Kidney epithelial cell (primary cell): ENCODE measurements at regions not wholly inside any gene's neighbourhood (a gene's known extent, or its start where the extent isn't known, plus 50 kb on each side); places are given as distances from the start of the nearest gene placed in this dataset.

Experiments
- DNase-seq: peaks from one replicate; pipeline ENCODE4 v3.0.0-alpha.2; 2010; ENCODE audit warnings: low read depth
- H3K27me3 ChIP-seq: 2 replicates; pipeline ENCODE4 v1.6.0; 2011; ENCODE audit warnings: low read length; ENCODE audit not compliant: control insufficient read depth, insufficient read depth
- H3K36me3 ChIP-seq: 2 replicates; pipeline ENCODE4 v1.5.1; 2011; ENCODE audit warnings: low read length; ENCODE audit not compliant: control insufficient read depth, insufficient read depth
- H3K4me3 ChIP-seq: 2 replicates; pipeline ENCODE4 v1.5.1; 2011; ENCODE audit warnings: low read depth, mild to moderate bottlenecking, control low read depth, low read length
- CTCF ChIP-seq: IDR thresholded peaks from 2 replicates; pipeline ENCODE4 v1.5.1; 2011; ENCODE audit warnings: mild to moderate bottlenecking, moderate library complexity, low read length, control low read depth, inconsistent platforms; ENCODE audit not compliant: insufficient read depth, poor library complexity, severe bottlenecking

GRCh38 chr3:182052332-182052731 is 340.6 kb downstream of the SOX2 start:
- H3K4me3 ChIP-seq, result no peak overlapping the region
- H3K27me3 ChIP-seq, result no peaks in the 10 kb centered on the region
- TF ChIP-seq CTCF, result no peak
- no peaks in the 10 kb centered on the region for H3K36me3 ChIP-seq
- no peak for DNase-seq

- DNase-seq, result no peak
- Histone ChIP-seq H3K4me3 (no peak overlapping the region), H3K36me3 (no peaks in the 10 kb centered on the region), H3K27me3 (no peaks in the 10 kb centered on the region)
- TF ChIP-seq CTCF, result no peak
These were observed 341.0 kb downstream of the SOX2 start for GRCh38 chr3:182052757-182053156.

GRCh38 chr3:182058488-182058887 is 346.8 kb downstream of the SOX2 start:
- DNase-seq, result no peak
- H3K36me3 ChIP-seq, result no peaks in the 10 kb centered on the region
- no peak overlapping the region for H3K4me3 ChIP-seq
- no peak for TF ChIP-seq CTCF
- H3K27me3 ChIP-seq, result no peaks in the 10 kb centered on the region

- no peak for TF ChIP-seq CTCF
- H3K36me3 ChIP-seq, result no peaks in the 10 kb centered on the region
- H3K27me3 ChIP-seq, result no peaks in the 10 kb centered on the region
- no peak for DNase-seq
- H3K4me3 ChIP-seq, result no peak overlapping the region
These were observed 352.0 kb downstream of the SOX2 start for GRCh38 chr3:182063742-182064141.

GRCh38 chr3:182067423-182067822 is 355.7 kb downstream of the SOX2 start:
- DNase-seq, result no peak

More at GRCh38 chr3:182067423-182067822, 355.7 kb downstream of the SOX2 start:
- H3K4me3 ChIP-seq, result no peak overlapping the region
- no peaks in the 10 kb centered on the region for H3K36me3 ChIP-seq
- no peak for TF ChIP-seq CTCF
- H3K27me3 ChIP-seq, result no peaks in the 10 kb centered on the region
